ENCODE measurements at regions not wholly inside any gene's neighbourhood (a gene's known extent, or its start where the extent isn't known, plus 50 kb on each side); places are given as distances from the start of the nearest gene placed in this dataset.

DNA sequence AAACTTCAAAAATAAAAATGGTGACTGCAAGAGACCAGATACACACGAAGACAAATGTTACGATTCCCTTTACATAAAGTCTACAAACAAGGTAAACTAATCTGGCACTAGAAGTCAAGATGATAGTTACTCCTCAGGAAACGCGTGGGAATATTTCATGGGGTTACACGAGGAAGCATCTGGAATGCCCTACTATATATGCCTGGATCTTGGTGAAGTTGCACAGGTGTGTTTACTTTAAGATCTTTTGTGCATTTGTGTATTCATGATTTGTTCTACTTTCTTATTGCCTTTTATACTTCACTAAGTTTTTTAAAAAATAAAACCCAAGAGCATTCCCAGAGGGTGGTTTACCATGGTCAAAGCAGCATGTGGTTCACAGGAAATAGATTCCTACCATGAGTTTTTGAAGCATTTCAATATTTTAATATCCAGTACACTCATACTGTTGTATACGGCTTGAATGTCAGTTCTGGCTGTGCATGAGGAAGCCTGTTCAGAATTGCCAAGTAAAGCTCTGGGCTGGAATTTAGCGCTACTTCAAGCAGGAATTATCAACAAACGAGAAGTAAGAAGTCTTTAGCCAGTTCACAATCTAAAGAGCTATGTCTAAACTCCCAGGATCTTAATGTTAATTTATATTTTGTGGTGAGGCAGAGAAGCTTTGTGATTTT, 239.8 kb upstream of the KLHL1 start:
- in situ Hi-C loops (cut with MboI; ENCODE audit: low sequenced_read_pairs): no loop called here

DNA sequence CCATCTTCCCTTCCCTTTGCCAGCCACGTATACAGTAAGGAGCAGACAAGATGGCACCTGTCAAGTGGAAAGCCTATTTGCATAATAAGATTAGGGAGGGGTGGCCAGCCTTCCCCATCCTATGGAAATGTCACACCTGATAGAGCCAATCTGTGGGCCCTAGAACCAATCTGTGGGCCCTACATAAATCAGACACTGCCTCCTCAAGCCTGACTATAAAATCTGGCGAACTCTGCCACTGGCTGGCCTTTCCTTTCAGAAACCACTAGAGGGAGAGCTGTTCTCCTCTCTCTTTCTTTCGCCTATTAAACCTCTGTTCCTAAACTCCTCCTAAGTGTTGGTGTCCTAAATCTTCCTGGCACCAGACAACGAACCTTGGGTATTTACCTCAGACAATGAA, 231.5 kb upstream of the KLHL1 start:
- in situ Hi-C loops (cut with MboI; ENCODE audit: low sequenced_read_pairs): no loop called here

DNA sequence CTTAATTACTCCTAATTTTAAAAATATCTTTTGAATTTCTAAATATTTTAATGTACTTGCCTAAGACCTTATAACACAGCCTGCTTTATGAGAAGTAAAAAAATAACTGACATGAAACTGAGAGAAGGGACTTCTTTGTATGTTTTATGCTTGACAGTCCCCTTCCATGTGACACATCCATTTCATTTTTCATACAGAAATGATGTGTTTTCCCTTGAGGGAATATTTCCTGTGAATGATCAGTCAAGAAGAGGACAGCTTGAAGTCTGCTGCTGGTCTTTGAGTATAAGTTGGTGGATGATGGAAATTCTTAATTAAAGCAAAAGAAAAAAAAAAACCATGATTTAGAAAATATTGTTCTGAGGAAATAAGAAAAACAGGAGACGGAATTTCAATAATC, 230.4 kb upstream of the KLHL1 start:
- in situ Hi-C loops (cut with MboI; ENCODE audit: low sequenced_read_pairs): no loop called here

DNA sequence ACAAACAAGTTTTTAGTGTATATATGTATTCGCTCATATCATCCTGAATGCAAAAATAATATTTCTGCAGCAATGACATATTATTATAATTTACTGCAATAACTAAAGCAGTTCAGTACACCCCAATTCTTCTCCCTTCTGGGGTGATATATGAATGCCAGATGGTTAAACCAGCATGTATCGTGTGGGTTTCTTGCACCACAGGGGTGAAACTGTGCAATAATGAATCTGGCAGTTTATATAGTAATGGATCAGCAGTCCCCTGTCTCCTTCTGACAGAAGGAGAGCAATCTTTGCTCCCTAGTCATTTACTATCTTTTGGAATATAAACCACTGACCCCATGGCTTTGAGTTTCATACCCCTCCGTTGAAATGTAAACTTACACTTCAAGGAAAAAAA, 228.6 kb upstream of the KLHL1 start:
- in situ Hi-C loops (cut with MboI; ENCODE audit: low sequenced_read_pairs): no loop called here

DNA sequence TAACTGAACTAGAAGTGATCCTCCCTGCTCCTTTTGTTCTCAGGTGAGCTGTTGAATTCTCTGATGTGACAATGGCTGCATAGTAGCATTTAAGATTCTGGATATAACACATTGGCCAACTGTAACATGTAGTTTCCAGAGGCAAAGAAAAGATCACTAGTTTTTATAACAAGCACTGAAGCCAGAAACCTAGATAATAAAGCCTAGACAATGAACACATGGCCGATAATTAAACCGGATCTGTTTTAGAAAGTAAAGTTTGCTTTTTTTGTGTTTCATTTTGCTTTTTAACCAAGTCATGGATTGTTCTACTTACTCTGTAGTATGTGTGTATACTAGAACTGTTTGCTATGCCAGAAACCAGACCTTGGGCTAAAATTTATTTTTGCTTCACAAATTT, 225.5 kb upstream of the KLHL1 start:
- in situ Hi-C loops (cut with MboI; ENCODE audit: low sequenced_read_pairs): no loop called here

DNA sequence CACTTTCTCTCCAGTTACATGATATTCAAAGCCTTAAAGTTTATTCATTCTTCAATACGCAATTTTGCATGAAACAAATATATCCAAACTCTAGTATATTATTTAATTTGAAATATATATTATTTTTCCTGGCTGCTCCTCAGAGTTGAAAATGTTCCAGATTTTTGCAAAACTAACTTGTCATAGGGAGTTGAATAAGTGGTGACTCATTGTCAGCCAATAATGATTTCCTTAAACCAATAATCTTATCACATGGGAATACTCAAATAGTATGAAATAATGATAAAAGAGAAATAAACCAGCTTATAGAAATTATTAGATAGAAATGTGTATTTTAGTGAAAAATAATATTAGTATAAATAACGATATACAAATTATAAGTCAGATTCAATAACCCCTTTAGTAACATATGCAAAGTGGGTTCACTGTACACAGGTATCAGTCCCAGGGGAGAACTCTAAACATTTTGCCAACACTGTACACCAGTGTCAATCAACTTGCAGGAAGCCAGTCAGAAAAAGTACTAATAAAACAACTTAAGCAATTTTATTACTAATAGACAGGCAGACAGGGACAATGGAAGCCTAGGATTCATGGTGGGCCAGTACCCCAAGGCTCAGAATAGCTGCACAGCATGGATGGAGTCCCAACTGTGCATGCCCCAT, 222.6 kb upstream of the KLHL1 start:
- in situ Hi-C loops (cut with MboI; ENCODE audit: low sequenced_read_pairs): no loop called here

DNA sequence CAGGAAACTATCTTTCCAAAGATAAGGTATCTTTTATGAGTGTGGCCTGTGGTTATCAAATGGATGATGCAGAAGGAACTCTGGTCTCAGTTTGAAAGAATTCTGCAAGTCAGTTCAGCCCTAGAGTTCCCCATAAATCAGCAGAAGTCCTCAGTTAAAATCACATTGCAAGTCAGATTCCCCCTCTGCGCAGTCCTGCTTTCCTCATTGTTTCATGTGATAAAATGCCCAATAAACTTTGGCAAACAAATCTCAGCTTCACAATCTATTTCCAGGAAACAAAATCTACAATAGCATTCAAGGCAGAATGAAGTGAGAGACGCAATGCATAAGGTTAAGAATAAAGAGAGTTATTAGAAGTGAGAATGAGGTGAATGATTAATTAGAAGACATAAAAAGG, 216.3 kb upstream of the KLHL1 start:
- in situ Hi-C loops (cut with MboI; ENCODE audit: low sequenced_read_pairs): no loop called here

DNA sequence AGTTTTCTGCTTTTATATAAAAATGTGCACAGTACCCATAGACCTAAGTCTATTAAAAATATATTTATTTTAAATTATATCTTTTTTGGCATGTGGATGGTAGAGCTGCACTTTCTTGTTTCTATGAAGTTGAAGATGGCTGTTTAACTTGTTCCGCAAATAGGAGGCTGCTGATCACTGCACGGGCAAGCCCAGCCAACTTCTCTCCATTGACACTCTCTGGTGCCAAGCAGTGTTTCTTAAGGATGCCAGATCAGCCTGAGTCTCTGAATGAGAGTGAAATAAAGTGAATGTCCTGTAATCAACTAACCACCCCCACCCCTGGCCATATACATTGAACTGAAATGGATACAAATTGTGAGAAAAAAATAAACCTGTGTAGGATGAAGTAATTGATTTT, 202.9 kb upstream of the KLHL1 start:
- in situ Hi-C loops (cut with MboI; ENCODE audit: low sequenced_read_pairs): no loop called here

DNA sequence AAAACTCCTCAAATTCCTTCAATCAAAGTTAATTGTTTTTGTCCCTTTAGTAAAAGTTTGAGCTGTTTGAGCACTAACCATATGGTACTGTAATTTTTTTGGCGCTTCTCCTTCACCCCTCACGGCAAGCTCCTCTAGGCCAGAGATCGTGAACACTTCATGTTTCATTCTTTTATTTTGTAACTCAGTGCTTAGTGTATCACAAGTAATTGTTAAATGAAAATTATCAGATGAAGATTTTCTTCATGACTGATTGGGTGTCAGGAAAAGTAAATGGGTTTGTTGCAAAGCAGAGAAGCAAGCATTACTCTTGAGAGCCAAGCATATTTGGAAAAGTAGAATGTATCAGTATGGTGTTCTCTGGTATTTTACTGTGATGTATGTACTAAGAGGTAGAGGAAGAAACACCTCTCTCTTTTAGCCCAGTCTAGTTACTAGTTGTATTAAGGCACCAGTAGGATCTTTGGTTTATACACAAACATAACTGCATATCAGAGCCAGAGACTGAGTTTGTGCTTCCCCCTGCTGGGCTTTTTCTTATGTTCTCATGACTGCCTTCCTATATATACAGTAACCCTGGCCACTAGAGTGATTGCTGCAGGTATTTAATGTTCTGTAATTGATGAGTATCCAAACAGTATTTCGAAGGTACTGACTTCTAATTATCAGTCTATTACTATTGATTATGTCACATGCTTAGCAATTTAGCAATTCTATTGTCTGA, 202.3 kb upstream of the KLHL1 start:
- in situ Hi-C loops (cut with MboI; ENCODE audit: low sequenced_read_pairs): no loop called here

DNA sequence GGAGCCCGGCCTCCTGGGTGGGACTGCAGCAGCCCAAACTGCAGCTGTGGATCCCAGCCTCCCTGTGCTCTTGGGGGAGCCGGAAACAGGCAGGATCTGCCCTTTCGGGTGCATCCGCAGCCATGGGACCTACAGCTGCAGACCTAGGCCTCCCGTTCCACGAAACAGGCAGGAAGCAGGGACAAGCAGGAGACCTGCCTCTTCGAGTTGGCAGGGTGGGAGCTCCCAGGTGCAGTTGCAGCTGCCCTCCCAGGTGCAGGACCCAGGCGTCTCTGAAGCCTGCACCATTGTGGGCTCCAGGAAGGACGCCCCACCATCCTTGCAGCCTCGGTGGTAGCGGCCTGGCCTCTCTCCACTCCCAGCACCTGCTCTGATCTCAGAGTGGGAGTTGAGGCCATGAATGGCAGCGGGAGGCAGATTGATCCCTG, 189.0 kb upstream of the KLHL1 start:
- in situ Hi-C loops (cut with MboI; ENCODE audit: low sequenced_read_pairs): no loop called here

DNA sequence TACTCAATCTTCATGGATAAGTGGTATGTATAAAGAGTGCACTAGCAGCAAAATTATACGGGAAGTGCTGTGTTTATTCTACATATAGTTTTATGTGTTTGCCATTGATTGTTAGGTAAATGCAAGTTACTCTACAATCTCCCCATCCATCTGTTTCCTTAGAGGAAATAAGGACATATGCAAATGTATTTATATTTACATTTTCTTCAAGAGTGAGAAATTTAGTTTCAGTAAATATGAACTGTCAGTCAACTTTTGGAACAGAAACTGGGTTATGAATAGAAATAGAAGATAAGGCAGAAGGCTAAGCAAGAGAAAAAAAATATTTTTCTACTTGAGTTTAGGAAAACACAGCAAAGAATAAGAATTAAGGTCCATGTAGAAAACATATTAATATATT, 176.1 kb upstream of the KLHL1 start:
- in situ Hi-C loops (cut with MboI; ENCODE audit: low sequenced_read_pairs): no loop called here

DNA sequence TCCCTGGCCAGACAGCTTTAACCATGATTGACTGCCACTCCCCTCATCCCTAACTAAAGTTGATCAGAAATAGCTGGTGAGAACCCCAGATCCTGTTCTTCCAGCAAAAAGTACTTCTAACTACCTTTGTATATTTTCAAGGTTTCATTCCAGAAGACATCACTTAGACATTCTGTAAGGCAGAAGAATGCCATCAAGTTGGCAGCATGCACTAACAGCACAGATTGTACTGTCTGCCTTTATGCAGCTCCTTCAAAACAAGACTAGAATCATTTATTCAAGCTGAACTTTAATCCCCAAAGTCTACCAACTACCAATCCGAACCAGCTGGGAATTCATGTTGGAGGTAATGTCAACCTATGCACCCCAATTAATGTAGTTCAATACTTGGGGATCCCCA, 167.6 kb upstream of the KLHL1 start:
- in situ Hi-C loops (cut with MboI; ENCODE audit: low sequenced_read_pairs): no loop called here

DNA sequence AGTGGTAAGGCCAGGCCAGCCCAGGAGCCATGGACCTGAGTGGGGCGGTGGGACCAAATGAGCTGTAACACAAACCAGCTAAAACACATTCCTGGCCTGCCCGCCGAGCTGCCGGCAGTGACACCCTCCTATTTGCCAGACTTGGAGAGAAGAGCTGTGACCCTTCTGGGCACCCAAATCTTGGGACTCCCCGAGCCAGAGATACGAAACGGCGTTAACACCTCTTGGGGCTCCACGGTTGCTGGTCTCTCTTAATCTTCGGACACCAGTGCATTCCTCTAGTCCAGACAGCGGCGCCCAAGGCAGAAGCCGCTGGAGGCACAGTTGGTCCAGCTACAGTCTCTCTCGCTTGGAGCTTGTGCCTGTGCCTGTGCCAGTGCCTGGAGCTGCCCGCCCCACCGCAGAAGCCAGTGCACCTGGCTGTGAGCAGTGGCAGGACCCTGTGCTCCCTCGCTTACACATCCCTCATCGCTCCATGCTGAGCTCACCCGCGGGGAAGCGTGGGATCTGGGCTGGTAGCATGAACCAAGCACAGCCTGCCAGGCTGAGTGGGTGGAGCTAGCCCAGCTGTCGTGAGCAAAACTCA, 147.2 kb upstream of the KLHL1 start:
- in situ Hi-C loops (cut with MboI; ENCODE audit: low sequenced_read_pairs): no loop called here

DNA sequence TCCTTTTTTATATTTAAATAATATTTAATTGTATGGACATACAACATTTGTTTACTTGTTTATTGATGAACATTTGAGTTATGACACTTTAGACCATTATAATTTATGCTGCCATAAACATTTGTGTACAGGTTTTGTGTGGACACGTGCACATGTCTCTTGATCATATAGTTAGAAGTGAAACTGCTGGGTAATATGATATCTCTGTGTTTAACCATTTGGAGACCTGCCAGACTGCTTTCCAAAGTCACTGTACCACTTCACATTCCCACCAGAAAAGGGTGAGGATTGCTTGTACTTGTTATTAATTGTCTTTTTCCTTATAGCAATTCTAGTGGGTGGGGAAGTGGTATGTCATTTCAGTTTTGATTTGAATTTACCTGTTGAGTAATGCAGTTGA, 145.6 kb upstream of the KLHL1 start:
- in situ Hi-C loops (cut with MboI; ENCODE audit: low sequenced_read_pairs): no loop called here

DNA sequence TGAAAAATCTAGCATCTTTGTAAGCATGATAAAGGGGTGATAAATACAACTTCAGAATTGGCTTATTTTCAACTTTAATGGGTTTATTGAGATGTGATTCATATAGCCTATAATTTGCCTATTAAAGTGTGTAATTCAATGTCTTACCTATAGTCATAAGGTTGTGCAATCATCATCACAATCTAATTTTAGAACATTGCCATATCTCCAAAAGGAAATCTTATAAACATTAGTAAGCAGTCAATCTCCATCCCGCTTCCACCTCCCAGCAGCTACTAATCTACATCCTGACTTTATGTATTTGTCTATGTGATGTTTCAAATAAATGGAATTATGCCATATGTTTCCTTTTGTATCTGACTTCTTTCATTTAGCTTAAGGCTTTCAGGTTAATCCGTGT, 145.2 kb upstream of the KLHL1 start:
- in situ Hi-C loops (cut with MboI; ENCODE audit: low sequenced_read_pairs): no loop called here

DNA sequence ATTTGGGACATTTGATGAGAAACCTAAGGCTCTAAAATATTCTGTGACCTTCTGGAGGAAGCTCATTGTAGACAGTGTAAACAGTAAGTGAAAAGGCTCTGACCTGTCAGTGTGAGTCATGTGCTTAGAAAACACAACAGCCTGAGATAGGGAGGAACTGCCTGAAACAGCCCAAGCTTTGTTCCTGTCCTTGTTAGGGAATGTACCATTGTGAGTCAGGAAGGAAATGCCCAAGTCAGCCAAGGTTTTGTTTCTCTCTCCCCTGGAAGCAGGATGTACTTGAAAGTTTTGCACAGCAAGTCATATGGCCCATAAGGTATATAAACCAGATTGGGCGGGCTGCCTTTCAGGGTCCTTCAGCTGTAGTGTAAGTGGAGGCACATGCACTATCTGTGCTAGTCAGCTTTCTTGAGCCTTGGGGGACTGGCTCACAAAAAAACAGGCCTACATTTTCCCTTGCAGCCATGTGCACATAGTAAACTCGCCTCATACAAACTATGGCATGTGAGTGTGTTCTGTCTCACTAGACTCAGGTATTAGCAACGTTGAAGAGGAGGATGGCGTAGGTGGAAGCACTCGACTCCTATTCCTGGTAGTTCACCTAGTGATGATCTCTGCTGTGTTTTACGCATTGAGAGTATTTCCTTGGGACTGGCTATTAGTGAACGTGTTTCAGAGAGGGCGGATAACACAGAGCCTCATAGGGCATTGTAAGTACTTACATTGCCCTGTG, 141.2 kb upstream of the KLHL1 start:
- in situ Hi-C loops (cut with MboI; ENCODE audit: low sequenced_read_pairs): no loop called here

DNA sequence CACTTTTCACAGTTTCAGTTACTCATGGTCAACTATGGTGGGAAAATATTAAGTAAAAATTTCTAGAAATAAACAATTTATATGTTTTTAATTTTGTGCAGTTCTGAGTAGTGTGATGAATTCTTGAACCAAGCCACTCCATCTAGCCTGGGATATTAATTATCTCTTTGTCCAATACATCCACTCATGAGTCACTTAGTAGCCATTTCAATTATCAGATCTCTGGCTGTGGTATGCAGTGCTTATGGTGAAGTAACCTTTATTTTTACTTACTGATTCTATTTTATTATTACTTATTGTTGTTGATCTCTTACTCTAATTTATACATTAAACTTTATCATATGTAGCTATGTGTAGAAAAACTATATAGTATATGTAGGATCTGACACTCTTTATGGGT, 128.9 kb upstream of the KLHL1 start:
- in situ Hi-C loops (cut with MboI; ENCODE audit: low sequenced_read_pairs): no loop called here

DNA sequence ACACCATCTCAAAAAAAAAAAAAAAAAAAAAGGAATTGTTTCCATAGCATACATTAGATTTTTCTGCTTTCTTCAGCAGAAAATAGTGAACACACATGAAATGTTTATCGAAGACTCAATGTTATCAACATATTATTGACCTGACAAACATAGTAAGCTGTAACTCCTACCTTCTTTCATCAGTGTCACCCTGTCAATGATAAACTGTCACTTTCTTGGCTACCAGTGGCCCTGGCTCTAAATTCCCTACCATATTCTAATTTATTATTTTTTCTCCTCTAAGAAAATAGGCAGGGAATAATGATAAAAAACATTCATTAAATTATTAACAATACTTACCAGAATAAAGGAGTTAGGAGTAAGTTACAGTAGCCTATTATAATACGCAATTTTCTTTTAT, 127.3 kb upstream of the KLHL1 start:
- in situ Hi-C loops (cut with MboI; ENCODE audit: low sequenced_read_pairs): no loop called here

DNA sequence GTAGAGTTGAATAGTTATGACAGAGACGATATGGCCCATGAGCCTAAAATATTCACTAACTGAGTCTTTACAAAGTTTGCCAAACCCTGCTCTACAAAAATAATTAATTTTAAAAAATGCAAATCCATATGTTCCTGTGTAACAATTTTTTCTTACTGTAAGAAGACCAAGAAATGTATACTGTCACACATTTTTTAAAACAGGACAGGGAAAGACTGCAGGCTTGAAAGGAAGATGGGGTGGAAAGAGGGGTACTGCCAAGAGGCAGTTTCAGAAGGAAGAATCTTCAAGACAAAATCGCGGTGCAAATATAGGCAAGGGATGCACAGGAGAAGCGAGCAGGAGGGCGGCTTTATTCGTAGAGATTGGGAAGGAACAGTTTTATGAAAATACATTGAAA, 115.7 kb upstream of the KLHL1 start:
- in situ Hi-C loops (cut with MboI; ENCODE audit: low sequenced_read_pairs): no loop called here

DNA sequence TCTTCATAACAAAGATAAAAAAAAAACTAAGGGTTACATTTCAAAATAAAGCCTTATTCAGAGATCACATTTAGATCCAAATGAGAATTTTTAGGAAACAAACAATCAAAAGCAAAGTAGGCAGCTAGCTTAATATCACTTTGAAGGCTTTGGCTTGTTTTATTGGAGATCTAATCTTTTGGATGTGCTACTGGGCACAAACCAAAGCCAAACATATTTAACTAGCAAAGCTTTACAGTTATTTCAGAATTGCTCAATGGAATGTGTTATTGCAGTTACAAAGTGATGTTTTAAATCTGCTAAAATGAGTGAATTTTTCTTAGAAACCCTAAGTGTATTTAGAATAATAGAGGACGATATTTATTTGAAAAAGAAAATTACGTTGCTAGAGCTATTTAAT, 114.7 kb upstream of the KLHL1 start:
- in situ Hi-C loops (cut with MboI; ENCODE audit: low sequenced_read_pairs): no loop called here

DNA sequence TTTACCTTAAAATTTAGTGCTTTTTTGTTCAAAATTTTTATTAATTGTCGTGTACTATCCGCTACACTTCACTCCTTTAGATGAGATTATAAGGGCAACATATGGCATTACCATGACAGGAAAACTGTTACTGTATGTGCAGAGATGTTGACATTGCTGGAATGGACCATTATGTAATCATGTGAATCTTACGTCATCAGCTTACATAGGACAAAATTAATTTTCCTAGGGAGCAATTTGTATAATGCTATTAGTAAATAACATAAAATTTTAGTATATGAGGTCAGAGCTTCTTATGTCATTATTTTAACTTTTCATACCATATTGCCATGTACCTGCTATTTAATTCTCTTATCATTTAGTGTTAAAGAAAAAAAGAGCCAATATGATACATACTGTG, 110.4 kb upstream of the KLHL1 start:
- in situ Hi-C loops (cut with MboI; ENCODE audit: low sequenced_read_pairs): no loop called here
